Gastrocnemius medialis (tissue), 4 donors: ENCODE measurements at regions not wholly inside any gene's neighbourhood (a gene's known extent, or its start where the extent isn't known, plus 50 kb on each side); places are given as distances from the start of the nearest gene placed in this dataset.

Experiments used
- CTCF ChIP-seq, 5 experiments: fragments of 450-650 bp in 3 of 5; fragments of 200-600 bp in 2 of 5; sonication (generic) in 2 of 5; IDR thresholded peaks in 4 of 5; conservative IDR thresholded peaks in 1 of 5; 1 replicate in 4 of 5; 2 replicates in 1 of 5; pipeline ENCODE4 v1.5.1; 2016 to 2019; ENCODE audit warnings: antibody characterized with exemption in 5 of 5, mild to moderate bottlenecking in 3 of 5, moderate library complexity in 3 of 5
- POLR2A ChIP-seq, 2 donors: fragments of 450-650 bp; IDR thresholded peaks; one replicate each; pipeline ENCODE4 v1.6.1; 2017; ENCODE audit warnings: antibody characterized with exemption in 2 of 2, mild to moderate bottlenecking in 2 of 2, moderate library complexity in 2 of 2

GRCh38 chr5:5708367-5708919, 286.0 kb downstream of the ICE1 start:
- TF ChIP-seq CTCF (IDR thresholded peaks at IDR 0.05 in 4 of 5, conservative IDR thresholded peaks at IDR 0.05 in 1 of 5) (no peak), POLR2A (IDR thresholded peaks at IDR 0.05) (no peak)
